HEK293T (cell line): ENCODE measurements at regions not wholly inside any gene's neighbourhood (a gene's known extent, or its start where the extent isn't known, plus 50 kb on each side); places are given as distances from the start of the nearest gene placed in this dataset.

Source experiments
- CTCF ChIA-PET: fragments of 350-600 bp; formaldehyde crosslinking; extraction: SDS; loops from one replicate; lab custom pipeline; 2021; ENCODE audit warnings: antibody characterized with exemption, inconsistent platforms; lab: Yijun Ruan, JAX
- POLR2A ChIA-PET: fragments of 350-600 bp; formaldehyde crosslinking; extraction: SDS; loops from one replicate; lab custom pipeline; 2020; ENCODE audit warnings: antibody characterized with exemption, inconsistent platforms; lab: Yijun Ruan, JAX
- DNase-seq: peaks from one replicate; pipeline ENCODE4 v3.0.0; 2012; ENCODE audit warnings: mixed read lengths; ENCODE audit errors: extremely low spot score
- ARNT ChIP-seq: fragments of 450-650 bp; IDR thresholded peaks from 2 replicates; pipeline ENCODE4 v1.6.1; 2017; ENCODE audit warnings: mild to moderate bottlenecking
- BHLHE40 ChIP-seq: fragments of 450-650 bp; IDR thresholded peaks from 2 replicates; pipeline ENCODE4 v1.6.1; 2016; ENCODE audit warnings: mild to moderate bottlenecking, moderate library complexity, borderline replicate concordance
- CTBP1 ChIP-seq: fragments of 450-650 bp; IDR thresholded peaks from 2 replicates; pipeline ENCODE4 v1.6.1; 2016; ENCODE audit warnings: borderline replicate concordance
- ELF4 ChIP-seq: fragments of 450-650 bp; IDR thresholded peaks from 2 replicates; pipeline ENCODE4 v1.6.1; 2017; ENCODE audit warnings: antibody characterized with exemption
- FOXA1 ChIP-seq: fragments of 450-650 bp; IDR thresholded peaks from 2 replicates; pipeline ENCODE4 v1.6.1; 2016; ENCODE audit warnings: mild to moderate bottlenecking
- FOXK2 ChIP-seq: fragments of 450-650 bp; IDR thresholded peaks from 2 replicates; pipeline ENCODE4 v1.6.1; 2016; ENCODE audit warnings: mild to moderate bottlenecking
- FOXM1 ChIP-seq: fragments of 450-650 bp; IDR thresholded peaks from 2 replicates; pipeline ENCODE4 v1.6.1; 2017; ENCODE audit warnings: mild to moderate bottlenecking, borderline replicate concordance
- HDGF ChIP-seq: fragments of 450-650 bp; IDR thresholded peaks from 2 replicates; pipeline ENCODE4 v1.6.1; 2017; ENCODE audit warnings: antibody characterized with exemption, borderline replicate concordance
- L3MBTL2 ChIP-seq: fragments of 450-650 bp; conservative IDR thresholded peaks from 2 replicates; pipeline ENCODE4 v1.6.1; 2016; ENCODE audit warnings: mild to moderate bottlenecking
- LEF1 ChIP-seq: fragments of 450-650 bp; IDR thresholded peaks from 2 replicates; pipeline ENCODE4 v1.6.1; 2017; ENCODE audit warnings: mild to moderate bottlenecking, borderline replicate concordance
- NFRKB ChIP-seq: fragments of 450-650 bp; IDR thresholded peaks from 2 replicates; pipeline ENCODE4 v1.6.1; 2016; ENCODE audit warnings: mild to moderate bottlenecking, moderate library complexity
- SP1 ChIP-seq: fragments of 450-650 bp; IDR thresholded peaks from 2 replicates; pipeline ENCODE4 v1.6.1; 2017
- SUZ12 ChIP-seq: fragments of 450-650 bp; IDR thresholded peaks from 2 replicates; pipeline ENCODE4 v1.6.1; 2016; ENCODE audit warnings: mild to moderate bottlenecking
- TARDBP ChIP-seq: fragments of 450-650 bp; IDR thresholded peaks from 2 replicates; pipeline ENCODE4 v1.6.1; 2016
- ZNF384 ChIP-seq: fragments of 450-650 bp; IDR thresholded peaks from 2 replicates; pipeline ENCODE4 v1.6.1; 2016
- TF ChIP-seq, protein P1 (sequence below): fragments of 450-650 bp; IDR thresholded peaks from 2 replicates; pipeline ENCODE4 v1.6.1; 2016

DNA sequence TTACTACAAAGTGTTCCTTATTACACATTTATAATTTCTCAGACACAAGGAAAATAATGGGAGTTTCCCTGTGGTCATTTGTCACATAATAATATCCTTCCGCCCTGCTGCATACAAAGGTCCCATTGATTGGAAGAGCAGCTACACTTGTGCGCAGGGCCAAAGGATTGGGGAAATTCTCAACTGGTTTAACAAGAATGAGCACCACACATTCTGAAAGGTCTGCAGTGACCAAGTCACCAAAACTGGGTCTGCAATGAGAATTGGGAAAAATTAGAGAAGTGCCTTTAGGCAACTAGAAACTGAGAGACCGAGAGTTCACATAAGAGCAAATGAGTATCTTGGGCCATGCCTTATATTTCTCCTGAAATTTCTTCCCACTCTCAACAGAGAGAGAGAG lies 98.2 kb upstream of the NR2F2 start:
- ChIA-PET CTCF (no interaction called here), POLR2A (no interaction called here)
- DNase-seq: no peak
- TF ChIP-seq L3MBTL2: no peak
- no peak for TF ChIP-seq LEF1
- no peak for TF ChIP-seq TARDBP
- TF ChIP-seq, protein P1, sequence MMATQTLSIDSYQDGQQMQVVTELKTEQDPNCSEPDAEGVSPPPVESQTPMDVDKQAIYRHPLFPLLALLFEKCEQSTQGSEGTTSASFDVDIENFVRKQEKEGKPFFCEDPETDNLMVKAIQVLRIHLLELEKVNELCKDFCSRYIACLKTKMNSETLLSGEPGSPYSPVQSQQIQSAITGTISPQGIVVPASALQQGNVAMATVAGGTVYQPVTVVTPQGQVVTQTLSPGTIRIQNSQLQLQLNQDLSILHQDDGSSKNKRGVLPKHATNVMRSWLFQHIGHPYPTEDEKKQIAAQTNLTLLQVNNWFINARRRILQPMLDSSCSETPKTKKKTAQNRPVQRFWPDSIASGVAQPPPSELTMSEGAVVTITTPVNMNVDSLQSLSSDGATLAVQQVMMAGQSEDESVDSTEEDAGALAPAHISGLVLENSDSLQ: no peak
- TF ChIP-seq ZNF384: no peak
- TF ChIP-seq FOXA1: no peak
- no peak for TF ChIP-seq ELF4
- no peak for TF ChIP-seq HDGF
- no peak for TF ChIP-seq NFRKB
- no peak for TF ChIP-seq BHLHE40
- TF ChIP-seq FOXK2: no peak
- TF ChIP-seq SUZ12: no peak
- TF ChIP-seq CTBP1: no peak
- TF ChIP-seq SP1: no peak
- no peak for TF ChIP-seq ARNT
- no peak for TF ChIP-seq FOXM1

DNA sequence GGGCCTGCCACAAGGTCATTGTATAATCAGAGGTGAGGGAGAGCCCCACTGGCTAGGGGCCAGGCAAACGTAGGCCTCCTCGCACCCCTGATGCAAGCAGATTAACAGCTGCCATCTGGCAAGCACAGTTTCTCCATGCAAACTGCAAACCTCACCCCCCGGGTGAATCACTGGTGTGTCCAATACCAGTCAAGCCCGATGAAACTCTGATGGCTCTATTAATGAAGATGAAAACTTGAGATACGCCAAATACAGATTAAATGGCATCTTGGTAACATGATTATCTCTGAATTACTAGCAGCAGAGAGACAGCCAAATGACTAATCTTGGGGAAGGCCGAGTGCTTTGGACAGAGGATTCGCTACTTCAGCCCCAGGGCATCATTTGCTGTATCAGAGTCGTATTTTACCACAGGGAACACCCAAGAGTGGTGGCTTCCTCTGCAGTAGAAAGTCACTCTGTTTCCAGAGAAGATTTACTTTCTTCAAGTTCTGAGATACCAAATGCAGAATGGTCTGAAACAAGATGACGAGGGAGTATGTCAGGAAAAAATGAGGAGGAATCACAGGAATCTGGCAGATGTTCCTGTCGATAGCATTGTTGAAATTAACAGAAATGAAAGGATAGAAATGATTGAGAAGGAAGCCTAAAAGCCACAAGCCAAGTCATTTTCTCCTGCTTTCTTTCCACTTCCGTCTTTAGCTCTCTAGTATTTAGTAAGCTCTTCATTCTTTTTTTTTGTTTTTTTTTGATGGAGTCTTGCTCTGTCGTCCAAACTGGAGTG lies 96.2 kb upstream of the NR2F2 start:
- CTCF ChIA-PET: no interaction called here
- POLR2A ChIA-PET: no interaction called here
- TF ChIP-seq HDGF: no peak
- no peak for TF ChIP-seq FOXM1
- TF ChIP-seq BHLHE40: no peak
- TF ChIP-seq SP1: no peak
- no peak for TF ChIP-seq ARNT
- no peak for TF ChIP-seq ELF4
- TF ChIP-seq L3MBTL2: no peak
- TF ChIP-seq FOXK2: no peak
- no peak for TF ChIP-seq NFRKB
- TF ChIP-seq SUZ12: no peak
- TF ChIP-seq TARDBP: no peak
- no peak for DNase-seq

DNA sequence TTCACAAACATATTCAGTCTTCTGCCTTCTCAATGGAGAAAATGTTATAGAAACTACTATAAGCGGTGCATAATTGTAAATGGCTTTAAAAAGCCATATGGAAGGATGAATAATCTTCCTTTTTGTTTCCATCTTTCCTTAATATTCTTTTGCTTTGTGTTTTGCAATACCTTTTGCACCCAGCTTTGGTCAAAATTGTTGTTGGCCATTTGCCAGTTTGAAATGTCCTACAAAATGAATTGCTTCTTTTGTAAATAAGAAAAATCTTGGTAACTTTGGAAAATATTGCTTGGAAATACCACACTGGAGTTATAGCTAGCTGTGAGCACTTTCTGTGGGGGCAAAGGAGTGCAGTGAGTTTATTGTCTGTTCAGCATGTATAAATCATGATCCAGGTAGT lies 93.5 kb upstream of the NR2F2 start:
- DNase-seq: no peak
- POLR2A ChIA-PET: interaction anchor here (0.6 kb wide), 1 partner anchor 18 kb away, joined by 3 read pairs; no protein-coding TSS in a partner anchor
- TF ChIP-seq BHLHE40: no peak
- no peak for TF ChIP-seq FOXA1
- TF ChIP-seq NFRKB: no peak
- TF ChIP-seq, protein P1: no peak
- TF ChIP-seq FOXK2: no peak
- TF ChIP-seq FOXM1: no peak
- TF ChIP-seq CTBP1: no peak
- no peak for TF ChIP-seq SP1
- TF ChIP-seq ELF4: no peak
- no peak for TF ChIP-seq LEF1
- TF ChIP-seq SUZ12: no peak
- no peak for TF ChIP-seq ARNT
- no peak for TF ChIP-seq L3MBTL2
- no peak for TF ChIP-seq TARDBP
- TF ChIP-seq ZNF384: no peak
- no peak for TF ChIP-seq HDGF
- CTCF ChIA-PET: no interaction called here

DNA sequence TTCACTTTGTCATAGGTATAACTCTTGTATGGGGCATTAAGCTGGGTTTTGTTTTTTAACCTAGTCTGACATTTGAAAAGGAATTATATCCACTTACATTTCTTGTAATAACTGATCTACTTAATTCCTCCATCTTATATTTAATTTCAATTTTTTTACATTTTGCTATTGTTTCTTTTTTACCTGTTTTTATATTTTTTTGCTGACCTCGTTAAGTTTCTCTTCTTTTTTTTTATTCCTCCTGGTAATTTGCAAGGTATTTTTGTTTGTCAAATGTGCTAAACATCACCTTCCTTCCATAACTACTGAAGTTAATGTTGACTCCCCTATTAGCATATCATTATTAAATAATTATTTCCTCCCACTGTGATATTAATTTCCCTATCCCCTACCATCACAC lies 87.7 kb upstream of the NR2F2 start:
- TF ChIP-seq ARNT (no peak), LEF1 (no peak), ZNF384 (no peak), ELF4 (no peak), NFRKB (no peak), CTBP1 (no peak), FOXA1 (no peak), FOXM1 (no peak), L3MBTL2 (no peak), TARDBP (no peak)
- TF ChIP-seq, protein P1: no peak
- ChIA-PET CTCF (interaction anchor here (1.5 kb wide), 1 partner anchor 31 kb away, joined by 3 read pairs; no protein-coding TSS in a partner anchor), POLR2A (no interaction called here)
- DNase-seq: no peak

DNA sequence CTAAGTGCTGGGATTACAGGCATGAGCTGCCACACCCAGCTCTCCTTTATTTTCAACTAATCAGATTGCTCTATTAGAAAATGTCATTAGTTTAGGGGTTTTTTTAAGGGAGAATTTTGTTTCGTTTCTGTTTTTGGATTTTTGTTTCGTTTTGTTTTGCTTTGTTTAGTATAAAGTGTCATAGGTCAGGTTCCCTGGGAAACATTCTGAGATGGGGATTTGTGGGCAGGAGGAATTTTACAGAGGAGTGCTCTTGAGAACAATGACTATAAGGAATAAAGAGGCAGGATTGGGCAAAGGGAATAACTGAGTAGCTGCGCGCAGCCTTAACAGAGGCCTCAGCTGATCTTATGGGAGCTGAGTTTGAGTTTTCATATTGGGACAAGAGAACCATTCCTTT lies 86.8 kb upstream of the NR2F2 start:
- ChIA-PET POLR2A (no interaction called here), CTCF (interaction anchor here (1.5 kb wide), 1 partner anchor 30 kb away, joined by 3 read pairs; no protein-coding TSS in a partner anchor)
- no peak for DNase-seq
- TF ChIP-seq SP1: no peak
- TF ChIP-seq SUZ12: no peak
- no peak for TF ChIP-seq NFRKB
- no peak for TF ChIP-seq TARDBP
- no peak for TF ChIP-seq FOXK2
- TF ChIP-seq, protein P1: no peak
- TF ChIP-seq CTBP1: no peak
- TF ChIP-seq HDGF: no peak
- no peak for TF ChIP-seq ELF4
- TF ChIP-seq BHLHE40: no peak
- TF ChIP-seq ARNT: no peak
- no peak for TF ChIP-seq LEF1
- TF ChIP-seq FOXA1: no peak
- TF ChIP-seq FOXM1: no peak
- no peak for TF ChIP-seq L3MBTL2
- no peak for TF ChIP-seq ZNF384
